ENCODE measurements at regions not wholly inside any gene's neighbourhood (a gene's known extent, or its start where the extent isn't known, plus 50 kb on each side); places are given as distances from the start of the nearest gene placed in this dataset.
"Not testable (repeated sequence)": the region's sequence is repeated elsewhere in the genome, so short reads cannot be mapped to it uniquely, and the experiment has no call there.

DNA sequence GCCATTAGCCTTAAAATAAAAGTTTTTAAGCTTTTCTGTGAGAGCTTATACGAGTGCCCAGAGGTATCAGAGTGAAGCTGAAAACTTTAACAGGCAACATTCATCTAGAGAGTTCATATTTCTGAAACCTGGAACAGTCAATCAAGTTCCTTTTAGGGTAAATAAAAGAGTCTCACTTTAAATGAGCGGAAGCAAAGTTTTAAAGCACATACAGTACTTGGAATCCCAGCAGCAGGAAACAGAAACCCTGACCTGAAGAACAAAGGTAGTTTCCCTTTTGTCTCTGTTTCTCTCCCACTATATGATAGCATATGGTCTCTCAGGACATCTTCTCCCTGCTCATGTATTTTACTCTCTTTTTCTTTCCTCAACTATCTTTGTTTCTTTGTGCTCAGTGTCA, 153.0 kb downstream of the ASB9 start:
- no peak for DNase-seq (ENCODE audit: low read depth in 2 of 2)

DNA sequence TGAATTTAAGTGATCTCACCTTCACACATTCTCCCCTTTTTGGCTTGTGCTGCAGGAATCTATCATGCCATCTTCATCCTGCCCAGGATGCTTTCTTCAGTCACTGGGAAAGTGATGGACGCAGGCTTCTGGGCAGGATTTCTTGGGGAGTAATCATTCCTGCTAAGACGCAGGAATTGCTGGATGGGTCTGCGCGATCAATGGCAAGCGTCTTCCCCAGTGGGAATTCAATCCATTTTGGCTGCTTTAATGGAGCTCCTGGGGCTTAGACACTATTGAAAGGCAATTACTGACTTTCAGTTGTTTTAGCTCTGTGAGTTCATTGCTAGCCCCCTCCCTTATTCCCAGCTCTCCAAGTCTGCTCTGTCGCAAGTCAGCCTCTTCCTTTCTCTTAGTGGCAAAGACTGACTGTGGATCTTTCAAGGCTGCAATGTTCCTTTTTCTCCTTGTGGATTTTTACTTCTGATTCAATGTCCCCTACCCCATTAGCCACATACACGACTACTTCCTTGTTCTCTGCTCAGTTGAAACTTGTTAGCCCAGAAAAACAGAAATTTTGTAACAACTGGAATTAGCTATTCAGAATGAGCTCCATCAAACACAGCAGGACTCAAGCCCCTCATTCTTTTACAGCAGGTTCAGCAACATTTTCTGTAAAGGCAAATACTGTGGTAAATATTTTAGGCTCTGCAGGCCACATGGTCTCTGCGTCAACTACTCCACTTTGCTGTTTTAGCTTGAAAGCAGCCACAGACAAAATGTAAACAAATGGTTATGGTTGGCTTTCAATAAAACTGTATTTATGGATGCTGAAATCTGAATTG, 154.9 kb downstream of the ASB9 start:
- DNase-seq (ENCODE audit: low read depth in 2 of 2) = no peak

GRCh38 chrX:15107367-15107988, 162.4 kb downstream of the ASB9 start:
- no peak for DNase-seq (ENCODE audit: low read depth in 2 of 2)

- no peak for DNase-seq (ENCODE audit: low read depth in 2 of 2)
These were observed 171.4 kb downstream of the ASB9 start for GRCh38 chrX:15098505-15098904.

DNA sequence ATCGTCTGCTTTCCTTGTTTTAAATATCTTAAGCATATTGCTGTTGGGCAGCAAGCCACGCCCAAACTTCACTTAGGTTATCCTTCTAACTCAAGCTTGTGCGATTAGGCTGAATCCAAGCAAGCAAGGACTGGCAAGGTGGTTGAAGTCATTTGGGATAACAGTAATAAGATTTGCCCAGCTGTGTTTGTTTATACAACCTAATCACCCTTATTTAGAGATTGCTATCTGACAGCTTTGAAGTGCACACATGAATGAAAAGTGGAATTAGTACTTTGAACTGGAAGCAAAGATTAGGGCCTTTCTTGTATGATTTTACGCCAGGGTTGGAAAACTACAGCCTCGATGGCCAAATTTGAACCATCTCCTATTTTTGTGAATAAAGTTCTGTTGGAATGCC, 182.1 kb downstream of the ASB9 start:
- no peak for DNase-seq (ENCODE audit: low read depth in 2 of 2)

DNA sequence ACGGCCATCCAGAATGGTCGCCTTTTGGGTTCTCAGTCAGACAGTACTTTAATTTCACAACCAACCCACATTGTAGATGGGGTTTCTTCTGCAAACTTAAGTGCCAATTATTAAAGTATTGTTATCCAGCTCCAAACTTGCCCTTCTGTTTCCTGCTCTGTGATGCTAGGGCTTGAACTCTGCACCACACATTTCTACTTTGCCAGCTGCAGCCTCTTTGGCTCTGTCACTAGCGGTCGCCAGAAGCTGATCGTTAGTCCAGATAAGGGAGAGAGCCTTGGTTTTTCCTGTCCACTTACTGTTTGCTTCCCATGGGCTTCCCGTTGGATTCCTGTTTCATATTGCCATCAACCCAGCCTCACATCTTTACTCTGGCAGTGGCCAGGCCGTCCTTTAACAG, 196.6 kb downstream of the ASB9 start:
- DNase-seq (ENCODE audit: low read depth in 2 of 2) = no peak

- DNase-seq (ENCODE audit: low read depth in 2 of 2) = no peak
These were observed 197.0 kb downstream of the ASB9 start for GRCh38 chrX:15072880-15073279.

DNA sequence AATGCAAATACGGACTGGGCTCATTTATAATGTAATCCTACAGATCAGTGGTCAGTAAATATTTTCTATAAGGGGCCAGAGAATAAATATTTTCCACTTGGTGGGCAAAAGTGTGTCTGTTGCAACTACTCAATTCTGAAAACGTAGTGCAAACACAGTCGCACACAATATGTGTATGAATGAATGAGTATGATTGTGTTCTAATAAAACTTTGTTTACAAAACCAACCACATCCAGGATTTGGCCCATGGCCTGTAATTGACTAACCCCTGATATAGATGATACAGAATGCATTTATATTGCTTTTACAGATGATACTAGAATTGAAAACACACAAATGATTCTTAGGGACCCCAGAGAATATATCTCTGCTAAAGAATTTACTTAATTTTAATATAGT, 197.6 kb downstream of the ASB9 start:
- no peak for DNase-seq (ENCODE audit: low read depth in 2 of 2)

DNA sequence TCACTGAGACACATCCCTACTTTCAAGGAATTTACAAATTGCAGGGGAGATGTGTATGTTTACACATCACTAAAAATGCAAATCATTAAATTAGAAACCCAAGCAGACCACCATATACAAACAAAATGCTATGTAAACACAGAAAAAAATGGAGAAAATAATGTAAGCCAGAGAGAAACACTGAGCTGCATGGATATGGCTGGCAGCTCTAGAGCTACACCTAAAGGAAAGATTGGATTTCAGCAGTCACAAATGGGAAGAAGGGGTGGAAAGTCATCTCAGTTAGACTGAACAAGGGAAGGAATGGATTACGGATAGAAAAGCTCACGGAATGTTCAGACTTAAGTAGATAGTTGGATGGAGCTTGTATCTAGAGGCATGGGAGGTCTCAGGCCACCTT, 186.3 kb downstream of the MOSPD2 start:
- DNase-seq (ENCODE audit: low read depth in 2 of 2) = no peak

DNA sequence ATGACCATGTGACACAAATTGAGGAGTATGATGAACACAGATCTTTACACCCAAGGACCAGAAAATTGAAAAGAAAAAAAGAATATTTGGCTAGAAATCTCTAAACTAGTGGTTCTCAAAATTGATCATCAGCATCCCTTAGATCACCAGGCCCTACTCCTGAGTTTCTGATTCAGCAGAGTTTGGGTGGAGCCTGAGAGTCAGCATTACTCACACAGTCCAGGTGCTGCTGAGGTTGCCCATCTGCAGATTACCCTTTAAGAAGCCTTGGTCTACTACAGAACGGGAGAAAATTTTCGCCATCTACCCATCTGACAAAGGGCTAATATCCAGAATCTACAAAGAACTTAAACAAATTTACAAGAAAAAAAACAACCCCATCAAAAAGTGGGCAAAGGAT, 182.8 kb downstream of the MOSPD2 start:
- DNase-seq (ENCODE audit: low read depth in 2 of 2) = no peak

DNA sequence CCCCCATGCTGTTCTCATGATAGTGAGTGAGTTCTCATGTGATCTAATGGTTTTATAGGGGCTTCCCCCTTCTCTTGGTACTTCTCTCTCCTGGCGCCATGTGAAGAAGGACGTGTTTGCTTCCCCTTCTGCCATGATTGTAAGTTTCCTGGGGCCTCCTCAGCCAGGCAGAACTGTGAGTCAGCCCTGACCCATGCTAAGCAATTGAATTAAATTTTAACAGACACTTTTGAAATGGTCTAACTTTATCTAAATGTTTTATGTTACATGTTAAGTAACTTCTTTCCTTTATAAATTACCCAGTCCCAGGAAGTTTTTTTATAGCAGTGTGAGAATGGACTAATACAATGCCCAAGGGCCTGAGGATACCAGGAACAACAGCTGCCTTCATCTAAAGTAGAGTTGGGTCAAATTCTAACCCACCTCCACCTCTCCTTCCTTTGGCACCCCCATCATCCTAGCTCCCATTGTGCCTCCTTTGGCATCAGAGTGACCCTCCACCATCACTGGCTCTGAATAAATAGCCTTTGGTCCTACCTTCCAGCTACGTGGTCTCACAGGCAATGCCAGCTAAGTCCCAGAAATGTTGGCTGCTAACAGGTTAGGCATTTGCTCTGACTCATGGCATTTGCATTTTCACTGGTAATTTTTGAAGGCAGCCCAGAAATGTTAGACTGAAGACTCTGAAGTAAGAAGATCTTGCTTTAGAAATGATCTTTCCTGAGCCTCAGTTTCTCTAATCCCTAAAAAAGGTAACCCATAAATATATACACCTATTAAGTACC, 182.1 kb downstream of the MOSPD2 start:
- no peak for DNase-seq (ENCODE audit: low read depth in 2 of 2)

GRCh38 chrX:15050395-15050794, 177.2 kb downstream of the MOSPD2 start:
- no peak for DNase-seq (ENCODE audit: low read depth in 2 of 2)

- no peak for DNase-seq (ENCODE audit: low read depth in 2 of 2)
These were observed 170.3 kb downstream of the MOSPD2 start for GRCh38 chrX:15043538-15043937.

GRCh38 chrX:15033917-15034316, 160.7 kb downstream of the MOSPD2 start:
- no peak for DNase-seq (ENCODE audit: low read depth in 2 of 2)

DNA sequence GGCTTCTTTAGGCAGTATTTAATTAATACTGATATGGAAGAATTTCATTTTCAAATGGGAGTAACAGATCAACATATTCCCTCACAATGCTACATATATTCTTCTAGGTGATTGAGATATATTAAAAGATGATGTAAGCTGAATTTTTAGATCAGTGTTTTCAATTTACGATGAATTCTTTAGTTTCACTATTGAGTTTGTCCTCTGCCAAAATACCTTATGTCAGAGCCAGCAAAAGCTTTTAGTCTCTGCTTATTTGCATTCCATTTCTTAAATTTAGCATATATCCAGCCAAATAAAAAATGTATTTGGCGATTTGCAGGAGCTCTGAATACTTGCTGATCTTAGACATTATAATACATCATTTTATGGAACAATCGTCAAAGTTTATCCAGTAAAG, 144.3 kb downstream of the MOSPD2 start:
- no peak for DNase-seq (ENCODE audit: low read depth in 2 of 2)

GRCh38 chrX:15016051-15016450, 142.8 kb downstream of the MOSPD2 start:
- no peak for DNase-seq (ENCODE audit: low read depth in 2 of 2)

DNA sequence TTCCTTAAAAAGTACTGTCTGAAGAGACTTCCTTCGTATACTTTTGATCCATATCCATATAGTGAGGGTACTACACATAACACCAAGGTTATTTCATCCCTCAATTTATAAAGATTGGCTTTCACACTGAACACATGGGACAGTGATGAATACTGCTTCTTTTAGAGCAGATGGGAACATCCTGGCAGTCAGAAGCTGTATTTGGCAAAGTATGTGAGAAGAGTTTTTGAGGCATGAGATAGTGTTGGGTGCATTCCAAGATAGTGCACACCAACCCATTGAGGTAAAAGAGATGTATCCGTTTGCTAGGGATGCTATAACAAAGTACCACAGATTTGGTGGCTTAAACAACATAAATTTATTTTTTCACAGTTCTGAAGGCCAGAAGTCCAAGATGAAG, 141.1 kb downstream of the MOSPD2 start:
- DNase-seq (ENCODE audit: low read depth in 2 of 2) = no peak

DNA sequence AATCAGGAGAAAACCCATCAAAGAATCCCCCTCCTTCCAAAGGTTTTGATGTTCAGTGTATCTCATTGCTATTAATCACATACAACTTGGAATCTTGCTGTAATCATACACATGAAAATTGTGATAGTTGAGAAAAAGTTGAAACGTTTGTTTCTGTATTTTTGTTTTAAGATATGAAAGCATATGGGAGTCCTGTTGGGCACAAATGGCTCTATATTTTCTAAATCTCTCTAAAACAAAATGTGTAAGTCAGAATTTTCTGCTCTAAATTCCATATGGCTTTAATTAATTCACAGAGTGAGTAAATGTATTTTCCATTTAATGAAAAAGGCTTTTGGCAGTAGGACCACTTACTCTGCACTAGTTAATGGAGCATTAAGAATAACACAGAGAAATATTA, 140.2 kb downstream of the MOSPD2 start:
- no peak for DNase-seq (ENCODE audit: low read depth in 2 of 2)

DNA sequence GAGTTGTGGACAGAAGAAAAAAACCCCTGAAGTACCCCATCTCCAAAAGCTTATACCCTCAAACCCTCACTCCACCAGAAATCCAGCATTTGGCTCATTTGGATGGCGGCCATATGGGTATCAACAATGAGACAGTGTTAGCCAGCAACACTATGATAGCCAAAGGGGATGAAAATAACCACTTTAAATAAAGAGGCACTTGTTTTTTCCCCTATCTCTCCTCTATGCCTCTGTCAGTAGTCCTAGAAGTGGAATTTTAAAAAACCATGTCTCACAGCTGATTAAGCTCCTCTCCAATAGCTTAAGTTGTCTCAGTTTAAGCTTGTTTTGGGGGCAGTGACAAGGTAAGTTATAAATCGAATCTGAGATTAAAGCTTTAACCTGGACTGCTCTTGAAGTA, 124.0 kb downstream of the MOSPD2 start:
- no peak for DNase-seq (ENCODE audit: low read depth in 2 of 2)

DNA sequence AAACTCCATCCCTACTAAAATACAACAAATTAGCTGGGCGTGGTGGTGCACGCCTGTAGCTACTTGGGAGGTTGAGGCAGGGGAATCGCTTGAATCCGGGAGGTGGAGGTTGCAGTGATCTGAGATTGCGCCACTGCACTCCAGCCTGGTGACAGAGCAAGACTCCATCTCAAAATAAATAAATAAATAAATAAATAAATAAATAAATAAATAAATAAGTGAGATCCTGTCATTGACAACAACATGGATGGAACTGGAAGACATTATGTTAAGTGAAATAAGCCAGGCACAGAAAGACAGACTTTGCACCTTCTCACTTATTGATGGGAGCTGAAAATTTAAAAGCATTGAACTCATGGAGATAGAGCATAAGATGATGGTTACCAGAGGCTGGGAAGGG, 111.2 kb downstream of the MOSPD2 start:
- not testable (repeated sequence) for DNase-seq (ENCODE audit: low read depth in 2 of 2)
